Fibroblast of pulmonary artery (primary cell): ENCODE measurements at regions not wholly inside any gene's neighbourhood (a gene's known extent, or its start where the extent isn't known, plus 50 kb on each side); places are given as distances from the start of the nearest gene placed in this dataset.
"Not testable (repeated sequence)": the region's sequence is repeated elsewhere in the genome, so short reads cannot be mapped to it uniquely, and the experiment has no call there.

Experiments
- DNase-seq: peaks from one replicate; pipeline ENCODE4 v3.0.0-alpha.2; 2010; ENCODE audit warnings: low read depth
- H3K4me3 ChIP-seq: replicated peaks from 2 replicates; pipeline ENCODE4 v1.5.1; 2011; ENCODE audit warnings: low read depth, mild to moderate bottlenecking, control low read depth, low read length, moderate library complexity

GRCh38 chr16:88232401-88233258 lies 150.1 kb upstream of the ZNF469 start:
- not testable (repeated sequence) for DNase-seq, H3K4me3 ChIP-seq

DNA sequence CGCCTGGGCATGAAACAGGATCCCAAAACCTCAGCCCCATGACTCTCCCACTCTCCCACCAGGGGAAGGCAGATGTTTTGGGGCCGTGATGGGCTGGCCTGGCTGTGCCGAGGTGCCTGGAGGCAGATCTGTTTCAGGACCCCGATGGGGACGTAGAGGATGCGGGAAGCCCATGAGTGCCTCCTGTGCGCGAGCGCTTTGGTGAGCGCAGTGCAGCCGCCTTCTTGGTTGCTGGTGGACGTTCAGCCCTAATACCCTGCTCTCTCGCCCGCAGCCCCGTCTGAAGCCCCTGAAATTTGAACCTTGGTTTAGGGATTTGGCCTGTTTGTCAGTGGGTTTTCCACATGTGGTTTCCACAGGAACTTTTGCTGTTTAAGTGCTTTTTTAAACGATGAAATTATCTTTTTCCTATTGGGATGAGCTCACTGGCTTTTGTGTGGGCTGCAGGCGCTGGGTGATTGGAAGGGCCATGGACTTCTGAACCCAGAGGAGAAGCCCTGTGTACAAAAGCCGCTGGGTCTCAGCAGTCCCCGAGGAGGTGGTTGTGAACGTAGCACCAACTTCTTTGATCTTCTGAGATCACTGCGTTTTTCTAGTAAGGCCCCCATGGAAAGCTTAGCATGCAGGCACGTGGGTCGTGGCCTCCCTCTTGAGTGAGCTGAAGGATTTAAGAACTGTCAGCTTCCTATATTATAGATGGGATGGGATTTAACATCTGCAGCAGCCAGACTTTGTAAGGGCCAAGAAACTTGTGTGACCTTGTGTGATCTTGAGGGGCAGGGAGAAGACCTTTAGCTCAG lies 148.9 kb upstream of the ZNF469 start:
- DNase-seq: not testable (repeated sequence)

DNA sequence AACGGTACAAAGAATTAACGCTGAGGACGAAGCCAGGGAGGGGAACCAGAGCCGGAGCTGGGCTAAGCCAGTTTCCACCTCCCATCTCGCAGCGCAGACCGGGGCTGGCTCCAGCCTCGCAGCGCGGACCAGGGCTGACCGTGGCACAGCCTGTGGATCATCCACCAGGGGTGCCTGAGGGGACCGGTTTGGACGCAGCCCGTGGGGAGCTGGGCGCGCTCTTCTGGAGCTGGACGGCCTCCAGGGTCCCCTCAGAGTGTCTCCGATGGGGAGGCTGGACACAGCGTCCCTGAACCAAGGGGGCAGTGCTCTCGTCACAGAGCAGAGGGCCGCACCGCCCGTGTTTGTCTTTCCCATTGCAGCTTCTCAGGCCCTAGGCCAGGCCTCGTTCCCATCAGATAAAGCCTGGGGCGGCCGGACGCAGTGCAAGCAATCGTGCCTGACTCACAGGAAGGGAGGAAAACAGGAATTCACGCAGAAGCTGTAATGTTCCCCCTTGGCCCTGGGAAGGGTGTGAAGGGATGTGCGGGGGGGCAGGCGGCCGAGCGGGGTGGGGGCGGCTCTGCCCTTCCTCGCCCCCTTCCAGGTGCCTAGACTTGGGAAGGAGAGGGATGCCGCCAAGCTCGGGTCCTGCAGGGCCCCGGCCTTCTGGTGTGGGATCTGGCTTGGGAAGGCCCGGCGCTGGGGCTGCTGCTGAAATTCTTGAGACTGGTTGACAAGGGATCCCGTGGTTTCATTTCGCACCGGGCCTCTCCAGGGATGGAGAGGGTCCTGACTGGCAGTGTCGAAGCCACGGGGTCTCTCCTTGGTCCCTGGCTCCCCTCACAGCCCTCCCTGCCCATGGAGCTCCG lies 148.1 kb upstream of the ZNF469 start:
- H3K4me3 ChIP-seq: not testable (repeated sequence)
- peak; percentile 75 for DNase-seq

More for the DNA sequence above, 148.9 kb upstream of the ZNF469 start:
- not testable (repeated sequence) for H3K4me3 ChIP-seq

GRCh38 chr16:88235691-88236090 lies 147.1 kb upstream of the ZNF469 start:
- not testable (repeated sequence) for H3K4me3 ChIP-seq, DNase-seq

GRCh38 chr16:88236229-88236628 lies 146.5 kb upstream of the ZNF469 start:
- not testable (repeated sequence) for DNase-seq, H3K4me3 ChIP-seq

DNA sequence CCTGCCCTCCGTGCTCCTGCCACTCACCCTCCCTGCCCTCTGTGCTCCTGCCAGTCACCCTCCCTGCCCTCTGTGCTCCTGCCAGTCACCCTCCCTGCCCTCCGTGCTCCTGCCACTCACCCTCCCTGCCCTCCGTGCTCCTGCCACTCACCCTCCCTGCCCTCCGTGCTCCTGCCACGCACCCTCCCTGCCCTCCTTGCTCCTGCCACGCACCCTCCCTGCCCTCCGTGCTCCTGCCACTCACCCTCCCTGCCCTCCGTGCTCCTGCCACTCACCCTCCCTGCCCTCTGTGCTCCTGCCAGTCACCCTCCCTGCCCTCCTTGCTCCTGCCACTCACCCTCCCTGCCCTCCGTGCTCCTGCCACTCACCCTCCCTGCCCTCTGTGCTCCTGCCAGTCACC lies 145.4 kb upstream of the ZNF469 start:
- not testable (repeated sequence) for DNase-seq, H3K4me3 ChIP-seq

DNA sequence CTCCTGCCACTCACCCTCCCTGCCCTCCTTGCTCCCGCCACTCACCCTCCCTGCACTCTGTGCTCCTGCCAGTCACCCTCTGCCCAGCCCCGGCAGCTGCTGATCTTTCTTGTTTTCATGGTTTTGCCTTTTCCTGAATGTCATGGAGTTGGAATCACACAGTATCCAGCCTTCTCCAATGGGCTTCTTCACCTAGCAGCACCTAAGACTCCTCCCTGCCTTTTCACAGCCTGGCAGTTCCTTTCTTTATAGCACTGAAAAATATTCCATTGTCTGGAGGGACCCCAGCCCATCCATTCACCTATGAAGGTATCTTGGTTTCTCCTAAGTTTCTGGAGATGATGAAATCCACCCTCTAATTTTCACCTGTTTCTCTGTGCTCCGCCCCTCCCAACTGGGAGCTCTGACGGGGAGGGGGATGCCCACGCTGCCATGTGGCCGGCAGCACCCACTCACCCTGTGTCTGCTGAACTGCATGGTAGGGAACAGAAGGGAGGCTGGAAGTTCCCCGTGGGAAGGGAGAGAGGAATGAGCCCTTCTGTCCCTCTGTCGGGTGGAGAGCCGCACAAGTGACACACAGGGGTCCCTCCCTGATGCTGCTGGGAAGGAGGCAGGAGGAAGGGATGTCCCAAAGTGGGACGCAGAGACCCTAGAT lies 144.9 kb upstream of the ZNF469 start:
- DNase-seq, H3K4me3 ChIP-seq: not testable (repeated sequence)

- peak; percentile 99 for DNase-seq
- H3K4me3 ChIP-seq: not testable (repeated sequence)
These were observed 144.0 kb upstream of the ZNF469 start for GRCh38 chr16:88238732-88239274.

GRCh38 chr16:88240118-88240517 lies 142.6 kb upstream of the ZNF469 start:
- H3K4me3 ChIP-seq: not testable (repeated sequence)
- DNase-seq: peak; percentile 92

GRCh38 chr16:88240776-88241175 lies 142.0 kb upstream of the ZNF469 start:
- DNase-seq, H3K4me3 ChIP-seq: not testable (repeated sequence)

DNA sequence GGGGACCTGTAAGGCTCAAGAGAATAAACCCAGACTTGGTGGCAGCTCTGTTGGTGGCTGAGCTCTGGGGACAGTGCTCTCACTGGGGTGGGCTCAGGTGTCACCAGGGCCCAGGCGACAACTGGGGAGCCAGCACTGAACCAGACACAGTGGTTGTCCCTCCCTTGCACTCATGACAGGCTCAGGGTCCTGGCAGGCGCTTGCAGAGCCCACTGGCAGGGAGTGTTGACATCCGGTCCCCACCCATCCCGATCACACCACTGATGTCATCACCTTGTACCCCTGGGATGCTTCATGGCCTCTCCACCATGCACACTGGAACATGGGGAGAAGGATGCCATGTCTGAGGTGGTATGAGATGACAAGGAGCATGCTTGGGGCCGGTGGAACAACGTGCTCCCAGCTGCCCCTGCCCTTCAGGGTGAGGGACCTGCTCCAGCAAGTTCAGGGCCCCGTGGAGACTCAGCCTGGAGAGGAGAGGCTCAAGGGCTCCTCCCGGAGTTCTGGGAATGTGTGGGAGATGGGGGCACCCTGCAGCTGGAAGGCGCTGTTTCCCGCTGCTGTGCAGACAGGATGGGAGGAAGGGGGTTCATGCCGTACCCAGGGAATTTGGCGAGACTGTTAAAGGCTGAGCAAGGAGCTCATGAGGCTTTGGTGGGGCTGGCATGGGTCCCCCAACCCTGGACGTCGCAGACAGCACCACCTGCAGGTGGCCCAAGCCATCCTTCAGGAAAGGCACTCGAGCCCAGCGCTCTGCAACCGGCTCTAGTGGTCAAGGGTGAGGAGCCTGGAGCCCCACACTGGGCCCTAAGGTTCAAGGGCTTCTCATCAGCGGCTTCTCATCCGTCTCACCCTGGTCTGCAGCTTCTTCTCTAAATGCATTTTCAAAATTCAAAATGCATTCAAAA lies 141.1 kb upstream of the ZNF469 start:
- H3K4me3 ChIP-seq, DNase-seq: not testable (repeated sequence)

GRCh38 chr16:88242312-88243295 lies 140.2 kb upstream of the ZNF469 start:
- DNase-seq: peak; percentile 95
- not testable (repeated sequence) for H3K4me3 ChIP-seq

DNA sequence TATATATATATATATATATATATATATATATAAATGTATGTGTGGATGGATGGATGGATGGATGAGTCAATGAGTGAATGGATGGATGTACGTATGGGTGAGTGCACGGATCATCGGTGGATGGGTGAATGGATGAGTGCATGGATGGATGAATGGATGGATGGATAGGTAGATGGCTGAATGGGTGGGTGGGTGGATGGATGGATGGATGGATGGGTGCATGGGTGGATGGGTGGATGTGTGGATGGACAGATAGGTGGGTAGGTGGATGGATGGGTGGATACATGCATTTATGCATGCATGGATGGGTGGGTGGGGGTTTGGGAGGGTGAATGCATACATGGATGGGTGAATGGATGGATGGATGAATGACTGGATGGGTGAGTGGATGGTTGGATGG lies 138.8 kb upstream of the ZNF469 start:
- DNase-seq, H3K4me3 ChIP-seq: not testable (repeated sequence)

DNA sequence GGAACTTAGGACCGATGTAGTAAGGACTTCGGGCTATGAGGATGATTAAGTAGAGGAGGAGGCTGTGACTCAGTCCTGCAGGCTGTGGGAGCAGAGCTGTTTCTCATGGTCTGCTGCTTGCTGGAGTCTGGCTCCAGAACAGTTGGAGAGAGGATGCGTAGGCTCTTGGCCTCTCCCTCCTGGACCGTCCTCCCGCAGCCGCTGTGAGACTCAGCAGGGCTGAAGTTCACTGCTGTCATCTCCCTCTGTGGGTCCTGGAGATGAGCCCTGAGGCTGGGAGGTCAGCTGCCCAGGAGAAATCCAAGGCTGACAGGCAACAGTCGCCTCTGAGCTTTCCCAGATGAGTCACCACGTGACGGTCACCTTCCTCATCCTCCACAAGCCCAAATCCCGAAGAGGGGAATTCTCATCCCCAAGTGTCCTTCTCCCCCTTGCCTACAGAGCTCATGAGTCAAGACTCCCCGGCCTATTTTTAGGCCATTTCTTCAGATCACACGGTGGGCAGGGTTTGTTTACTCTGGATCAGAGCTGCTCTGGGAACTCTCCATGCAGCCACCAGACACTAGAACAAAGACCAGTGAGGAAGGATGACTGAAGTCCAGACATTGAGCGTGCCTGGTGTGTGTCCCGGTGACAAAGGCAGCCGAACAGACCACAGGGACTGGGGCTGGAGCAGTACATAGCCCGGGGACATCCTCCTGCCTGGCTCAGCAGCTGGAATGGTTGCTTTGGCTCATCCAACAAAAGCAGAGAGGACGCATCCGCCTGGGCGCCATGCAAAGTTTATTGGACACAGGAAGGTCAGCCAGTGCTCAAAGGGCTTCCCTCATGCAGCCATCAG lies 137.3 kb upstream of the ZNF469 start:
- DNase-seq: peak; percentile 96
- not testable (repeated sequence) for H3K4me3 ChIP-seq

GRCh38 chr16:88246955-88247582 lies 135.7 kb upstream of the ZNF469 start:
- DNase-seq, H3K4me3 ChIP-seq: not testable (repeated sequence)
